DOHH2 (cell line): ENCODE measurements at regions not wholly inside any gene's neighbourhood (a gene's known extent, or its start where the extent isn't known, plus 50 kb on each side); places are given as distances from the start of the nearest gene placed in this dataset.

Experiments used
- H3F3A ChIP-seq: fragments of 200-600 bp; sonication (generic), shearing (Covaris generic); 2 replicates; pipeline ENCODE4 v1.6.0; 2016; ENCODE audit warnings: antibody characterized with exemption, mild to moderate bottlenecking; ENCODE audit not compliant: control insufficient read depth, insufficient read depth
- H3K27ac ChIP-seq: fragments of 200-600 bp; sonication (generic); 2 replicates; pipeline ENCODE4 v1.5.1; 2014; ENCODE audit warnings: low read depth, mild to moderate bottlenecking, low read length, moderate library complexity
- H3K27me3 ChIP-seq: fragments of 200-600 bp; sonication (generic); 2 replicates; pipeline ENCODE4 v1.6.1; 2014; ENCODE audit warnings: mild to moderate bottlenecking, low read length, mixed read lengths; ENCODE audit not compliant: control insufficient read depth
- H3K36me3 ChIP-seq: fragments of 200-600 bp; sonication (generic); 2 replicates; pipeline ENCODE4 v1.6.1; 2014; ENCODE audit warnings: mild to moderate bottlenecking, low read length, moderate library complexity, mixed read lengths; ENCODE audit not compliant: control insufficient read depth
- H3K4me1 ChIP-seq: fragments of 200-600 bp; sonication (generic); 2 replicates; pipeline ENCODE4 v1.6.1; 2014; ENCODE audit warnings: mild to moderate bottlenecking, low read length, mixed read lengths; ENCODE audit not compliant: control insufficient read depth
- H3K4me2 ChIP-seq: fragments of 200-600 bp; sonication (generic); 2 replicates; pipeline ENCODE4 v1.6.0; 2014; ENCODE audit warnings: mild to moderate bottlenecking, low read length, moderate library complexity
- H3K4me3 ChIP-seq: fragments of 200-600 bp; sonication (generic); 2 replicates; pipeline ENCODE4 v1.5.1; 2014; ENCODE audit warnings: mild to moderate bottlenecking, low read length, mixed read lengths
- H3K79me2 ChIP-seq: fragments of 200-600 bp; sonication (generic); 2 replicates; pipeline ENCODE4 v1.6.1; 2014; ENCODE audit warnings: mild to moderate bottlenecking, low read length, mixed read lengths; ENCODE audit not compliant: control insufficient read depth
- H3K9me2 ChIP-seq: fragments of 200-600 bp; sonication (generic); replicated peaks from 2 replicates; pipeline ENCODE4 v1.6.1; 2014; ENCODE audit warnings: mild to moderate bottlenecking, low read length, mixed read lengths; ENCODE audit not compliant: control insufficient read depth
- H3K9me3 ChIP-seq: fragments of 200-600 bp; sonication (generic); 2 replicates; pipeline ENCODE4 v1.6.1; 2014; ENCODE audit warnings: antibody characterized with exemption, low read length, mixed read lengths; ENCODE audit not compliant: control insufficient read depth, insufficient read depth
- H4K20me1 ChIP-seq: fragments of 200-600 bp; sonication (generic); 2 replicates; pipeline ENCODE4 v1.6.0; 2014; ENCODE audit warnings: low read depth, mild to moderate bottlenecking, antibody characterized with exemption, low read length, moderate library complexity; ENCODE audit not compliant: control insufficient read depth, insufficient read depth
- EZH2phosphoT487 ChIP-seq: fragments of 200-600 bp; sonication (generic); IDR thresholded peaks from 2 replicates; pipeline ENCODE4 v1.6.1; 2017; ENCODE audit warnings: borderline replicate concordance, mild to moderate bottlenecking, antibody characterized with exemption, low read length, moderate library complexity, mixed read lengths
- TF ChIP-seq, protein P1 (sequence below): fragments of 200-600 bp; sonication (generic); IDR thresholded peaks from one replicate; pipeline ENCODE4 v1.5.1; 2014; ENCODE audit warnings: antibody characterized with exemption, mild to moderate bottlenecking, low read depth, low read length; ENCODE audit not compliant: poor library complexity, severe bottlenecking

DNA sequence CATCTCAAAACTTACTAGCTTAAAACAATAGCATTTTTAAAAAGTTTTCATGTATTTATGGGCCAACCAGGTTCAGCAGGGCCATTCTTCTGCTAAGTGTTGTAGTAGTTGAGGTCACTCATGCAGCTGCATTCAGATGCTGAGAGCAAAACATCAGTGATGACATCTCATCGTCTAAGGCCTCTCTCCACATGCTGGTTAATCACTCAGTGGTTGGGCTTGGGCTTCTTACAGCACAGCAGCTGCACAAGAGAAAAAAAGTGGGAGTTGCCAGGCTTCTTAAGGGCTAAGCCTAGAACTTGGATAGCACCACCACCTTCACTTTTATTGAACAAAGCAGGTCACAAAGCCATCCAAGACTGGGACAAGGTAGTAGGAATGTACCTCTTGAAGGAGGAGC is 190.3 kb downstream of the IRS1 start:
- no peaks in the 10 kb centered on the region for H4K20me1 ChIP-seq
- H3K4me2 ChIP-seq: no peak overlapping the region
- H3K36me3 ChIP-seq: no peaks in the 10 kb centered on the region
- no peak for TF ChIP-seq EZH2phosphoT487
- TF ChIP-seq, protein P1, sequence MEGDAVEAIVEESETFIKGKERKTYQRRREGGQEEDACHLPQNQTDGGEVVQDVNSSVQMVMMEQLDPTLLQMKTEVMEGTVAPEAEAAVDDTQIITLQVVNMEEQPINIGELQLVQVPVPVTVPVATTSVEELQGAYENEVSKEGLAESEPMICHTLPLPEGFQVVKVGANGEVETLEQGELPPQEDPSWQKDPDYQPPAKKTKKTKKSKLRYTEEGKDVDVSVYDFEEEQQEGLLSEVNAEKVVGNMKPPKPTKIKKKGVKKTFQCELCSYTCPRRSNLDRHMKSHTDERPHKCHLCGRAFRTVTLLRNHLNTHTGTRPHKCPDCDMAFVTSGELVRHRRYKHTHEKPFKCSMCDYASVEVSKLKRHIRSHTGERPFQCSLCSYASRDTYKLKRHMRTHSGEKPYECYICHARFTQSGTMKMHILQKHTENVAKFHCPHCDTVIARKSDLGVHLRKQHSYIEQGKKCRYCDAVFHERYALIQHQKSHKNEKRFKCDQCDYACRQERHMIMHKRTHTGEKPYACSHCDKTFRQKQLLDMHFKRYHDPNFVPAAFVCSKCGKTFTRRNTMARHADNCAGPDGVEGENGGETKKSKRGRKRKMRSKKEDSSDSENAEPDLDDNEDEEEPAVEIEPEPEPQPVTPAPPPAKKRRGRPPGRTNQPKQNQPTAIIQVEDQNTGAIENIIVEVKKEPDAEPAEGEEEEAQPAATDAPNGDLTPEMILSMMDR: no peak
- H3F3A ChIP-seq: no peaks in the 10 kb centered on the region
- no peak overlapping the region for H3K4me3 ChIP-seq
- no peak overlapping the region for H3K27ac ChIP-seq
- no peaks in the 10 kb centered on the region for H3K9me3 ChIP-seq
- H3K79me2 ChIP-seq: no peaks in the 10 kb centered on the region
- H3K4me1 ChIP-seq: no peaks in the 10 kb centered on the region
- H3K9me2 ChIP-seq: no peaks in the 10 kb centered on the region
- H3K27me3 ChIP-seq: 0 out of 2 replicates have a peak, but pooled peaks cover 2% of the 10 kb centered on the region

DNA sequence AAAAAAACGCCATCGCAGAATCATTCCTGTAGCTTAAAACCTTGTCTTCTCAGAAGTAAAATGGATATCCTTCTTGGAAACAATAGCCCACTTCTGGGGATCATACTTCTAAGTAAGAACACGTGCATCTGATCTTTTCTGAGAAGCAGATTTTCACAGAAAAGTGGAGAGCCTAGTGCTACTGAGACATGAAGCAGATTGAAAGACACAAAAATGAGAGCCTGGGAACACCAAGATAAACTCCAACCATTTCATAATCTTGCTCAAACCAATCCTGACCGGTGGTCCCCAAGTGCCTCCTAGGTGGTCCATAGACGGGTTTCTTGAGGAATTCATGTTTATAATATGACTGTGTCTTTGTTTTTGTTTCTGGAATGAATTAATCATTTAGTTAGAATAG is 191.2 kb downstream of the IRS1 start:
- H3K79me2 ChIP-seq: no peaks in the 10 kb centered on the region
- TF ChIP-seq, protein P1: no peak
- TF ChIP-seq EZH2phosphoT487: no peak
- H3F3A ChIP-seq: no peaks in the 10 kb centered on the region
- H3K9me2 ChIP-seq: no peaks in the 10 kb centered on the region
- H3K4me3 ChIP-seq: no peak overlapping the region
- no peaks in the 10 kb centered on the region for H3K4me1 ChIP-seq
- no peaks in the 10 kb centered on the region for H3K36me3 ChIP-seq
- 0 out of 2 replicates have a peak, but pooled peaks cover 2% of the 10 kb centered on the region for H3K27me3 ChIP-seq
- H3K27ac ChIP-seq: no peak overlapping the region
- H4K20me1 ChIP-seq: no peaks in the 10 kb centered on the region
- H3K4me2 ChIP-seq: no peak overlapping the region
- no peaks in the 10 kb centered on the region for H3K9me3 ChIP-seq

DNA sequence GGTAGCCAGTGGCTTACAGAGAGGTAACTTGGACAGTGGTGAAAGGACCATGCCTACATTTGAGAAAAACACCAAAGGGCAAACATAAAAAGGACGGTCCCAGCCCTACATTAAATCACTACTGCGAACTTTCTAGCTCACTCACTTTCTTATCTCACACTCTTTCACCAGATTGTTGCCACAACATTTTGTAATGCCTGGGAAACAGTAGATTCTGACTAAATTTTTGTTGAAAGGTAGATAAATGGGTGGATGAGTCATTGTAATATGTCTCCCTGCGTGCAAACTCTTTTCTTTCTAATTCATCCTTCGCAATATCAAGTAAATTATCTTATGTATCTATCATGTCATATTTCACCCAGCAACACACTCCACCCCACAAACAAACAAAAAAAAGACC is 192.2 kb downstream of the IRS1 start:
- 0 out of 2 replicates have a peak, but pooled peaks cover 2% of the 10 kb centered on the region for H3K27me3 ChIP-seq
- no peak overlapping the region for H3K4me3 ChIP-seq
- TF ChIP-seq, protein P1: no peak
- TF ChIP-seq EZH2phosphoT487: no peak
- H3K4me1 ChIP-seq: no peaks in the 10 kb centered on the region
- no peaks in the 10 kb centered on the region for H3K9me3 ChIP-seq
- H3K9me2 ChIP-seq: no peaks in the 10 kb centered on the region
- H3F3A ChIP-seq: no peaks in the 10 kb centered on the region
- H4K20me1 ChIP-seq: no peaks in the 10 kb centered on the region
- no peak overlapping the region for H3K27ac ChIP-seq
- H3K4me2 ChIP-seq: no peak overlapping the region
- H3K36me3 ChIP-seq: no peaks in the 10 kb centered on the region
- no peaks in the 10 kb centered on the region for H3K79me2 ChIP-seq

DNA sequence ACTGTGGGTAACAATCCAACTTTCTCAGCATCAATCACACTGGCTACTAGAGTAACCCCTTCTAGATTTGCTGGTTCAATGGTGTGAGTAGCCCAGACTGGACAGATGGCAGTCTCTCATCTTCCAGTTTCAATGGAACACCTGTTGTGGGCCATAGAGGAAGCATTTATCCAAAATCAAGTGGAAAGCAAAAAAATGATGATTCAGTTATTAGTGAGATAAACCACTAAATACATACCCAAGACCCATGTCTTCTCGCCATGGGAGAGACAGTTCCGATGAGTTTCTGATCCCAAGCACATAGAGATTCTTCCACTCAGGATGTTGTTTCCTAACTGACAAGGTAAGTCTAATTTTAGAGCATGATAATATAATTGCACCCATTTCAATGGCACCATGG is 194.0 kb downstream of the IRS1 start:
- Histone ChIP-seq H3K27me3 (peaks cover 2% of the 10 kb centered on the region; the same call in 1 of the 2 replicates), H3F3A (no peaks in the 10 kb centered on the region), H3K4me1 (no peaks in the 10 kb centered on the region), H3K9me2 (no peaks in the 10 kb centered on the region), H3K9me3 (no peaks in the 10 kb centered on the region), H3K36me3 (no peaks in the 10 kb centered on the region), H4K20me1 (no peaks in the 10 kb centered on the region), H3K4me3 (no peak overlapping the region), H3K27ac (no peak overlapping the region), H3K4me2 (no peak overlapping the region), H3K79me2 (no peaks in the 10 kb centered on the region)
- TF ChIP-seq EZH2phosphoT487: no peak
- TF ChIP-seq, protein P1: no peak
